GM20000 (cell line): ENCODE measurements at regions not wholly inside any gene's neighbourhood (a gene's known extent, or its start where the extent isn't known, plus 50 kb on each side); places are given as distances from the start of the nearest gene placed in this dataset.

ENCODE experiments used
- DNase-seq: peaks from one replicate; pipeline ENCODE4 v3.0.0; 2012; ENCODE audit warnings: low spot score
- TF ChIP-seq, protein P1 (sequence below): IDR thresholded peaks from 2 replicates; pipeline ENCODE4 v1.5.1; 2012; ENCODE audit warnings: mild to moderate bottlenecking, control low read depth; ENCODE audit errors: extremely low read depth, missing control alignments

DNA sequence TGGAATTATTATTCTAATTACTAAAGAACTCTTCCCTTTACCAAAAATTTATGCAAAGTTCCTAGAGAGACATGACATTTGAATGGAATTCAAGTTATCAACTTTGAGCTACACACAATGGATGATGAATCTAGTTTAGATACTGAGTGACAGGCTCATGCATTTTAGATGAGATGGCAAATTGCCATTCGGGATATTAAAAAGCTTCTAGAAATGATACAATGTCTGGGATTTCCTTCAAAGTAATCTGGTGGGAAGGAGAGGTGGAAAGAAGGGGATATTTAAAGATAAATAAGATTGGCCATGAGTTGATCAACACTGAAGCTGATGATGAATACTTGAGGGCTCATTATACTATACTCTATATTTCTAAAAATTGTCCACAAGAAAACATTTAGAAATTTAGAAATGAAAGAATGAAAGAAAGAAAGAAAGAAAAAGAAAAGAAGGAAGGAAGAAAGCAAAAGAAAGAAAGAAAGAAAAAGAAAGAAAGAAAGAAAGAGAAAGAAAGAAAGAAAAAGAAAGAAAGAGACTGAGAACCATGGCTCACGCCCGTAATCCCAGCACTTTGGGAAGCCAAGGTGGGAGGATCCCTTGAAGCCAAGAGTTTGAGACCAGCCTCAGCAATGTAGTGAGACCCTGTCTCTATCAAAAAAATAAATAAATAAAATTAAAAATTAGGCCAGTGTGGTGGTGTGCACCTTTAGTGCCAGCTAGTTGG, 62.6 kb upstream of the NEDD4L start:
- TF ChIP-seq, protein P1, sequence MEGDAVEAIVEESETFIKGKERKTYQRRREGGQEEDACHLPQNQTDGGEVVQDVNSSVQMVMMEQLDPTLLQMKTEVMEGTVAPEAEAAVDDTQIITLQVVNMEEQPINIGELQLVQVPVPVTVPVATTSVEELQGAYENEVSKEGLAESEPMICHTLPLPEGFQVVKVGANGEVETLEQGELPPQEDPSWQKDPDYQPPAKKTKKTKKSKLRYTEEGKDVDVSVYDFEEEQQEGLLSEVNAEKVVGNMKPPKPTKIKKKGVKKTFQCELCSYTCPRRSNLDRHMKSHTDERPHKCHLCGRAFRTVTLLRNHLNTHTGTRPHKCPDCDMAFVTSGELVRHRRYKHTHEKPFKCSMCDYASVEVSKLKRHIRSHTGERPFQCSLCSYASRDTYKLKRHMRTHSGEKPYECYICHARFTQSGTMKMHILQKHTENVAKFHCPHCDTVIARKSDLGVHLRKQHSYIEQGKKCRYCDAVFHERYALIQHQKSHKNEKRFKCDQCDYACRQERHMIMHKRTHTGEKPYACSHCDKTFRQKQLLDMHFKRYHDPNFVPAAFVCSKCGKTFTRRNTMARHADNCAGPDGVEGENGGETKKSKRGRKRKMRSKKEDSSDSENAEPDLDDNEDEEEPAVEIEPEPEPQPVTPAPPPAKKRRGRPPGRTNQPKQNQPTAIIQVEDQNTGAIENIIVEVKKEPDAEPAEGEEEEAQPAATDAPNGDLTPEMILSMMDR: no peak
- DNase-seq: no peak

DNA sequence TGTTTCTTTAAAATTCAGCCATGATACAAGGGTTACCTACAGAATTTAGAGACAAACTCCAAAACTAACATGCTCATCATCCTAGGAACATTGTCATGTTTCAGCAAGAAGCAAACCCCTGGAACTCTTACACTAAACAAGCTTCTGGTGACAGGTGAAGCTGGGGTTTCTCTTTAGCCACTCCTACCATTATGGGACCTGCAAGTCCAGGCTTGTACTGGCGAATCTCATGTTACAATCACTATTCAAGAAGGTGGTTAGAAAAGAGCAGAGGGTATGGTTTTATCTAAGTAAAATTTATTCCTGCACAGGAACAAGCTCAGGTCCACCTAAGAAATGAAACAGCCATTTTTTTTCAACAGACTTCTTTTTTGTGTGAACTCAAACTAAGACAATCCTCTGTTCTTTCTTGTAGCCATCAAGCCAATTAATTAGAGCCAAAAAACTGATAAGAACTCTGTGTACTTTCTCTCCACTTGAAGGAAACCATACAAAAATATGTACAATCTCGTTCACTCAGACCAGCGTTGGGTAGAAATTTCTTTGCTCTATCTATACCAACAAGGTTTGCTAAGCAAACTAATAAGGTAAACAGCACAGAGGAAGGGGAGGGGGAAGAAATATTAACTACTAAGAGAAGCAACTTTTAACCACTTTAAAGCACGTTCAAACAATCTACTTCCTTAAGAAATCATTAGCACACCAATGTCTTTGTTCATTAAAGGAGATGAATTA, 63.3 kb upstream of the NEDD4L start:
- no peak for DNase-seq
- TF ChIP-seq, protein P1: no peak

DNA sequence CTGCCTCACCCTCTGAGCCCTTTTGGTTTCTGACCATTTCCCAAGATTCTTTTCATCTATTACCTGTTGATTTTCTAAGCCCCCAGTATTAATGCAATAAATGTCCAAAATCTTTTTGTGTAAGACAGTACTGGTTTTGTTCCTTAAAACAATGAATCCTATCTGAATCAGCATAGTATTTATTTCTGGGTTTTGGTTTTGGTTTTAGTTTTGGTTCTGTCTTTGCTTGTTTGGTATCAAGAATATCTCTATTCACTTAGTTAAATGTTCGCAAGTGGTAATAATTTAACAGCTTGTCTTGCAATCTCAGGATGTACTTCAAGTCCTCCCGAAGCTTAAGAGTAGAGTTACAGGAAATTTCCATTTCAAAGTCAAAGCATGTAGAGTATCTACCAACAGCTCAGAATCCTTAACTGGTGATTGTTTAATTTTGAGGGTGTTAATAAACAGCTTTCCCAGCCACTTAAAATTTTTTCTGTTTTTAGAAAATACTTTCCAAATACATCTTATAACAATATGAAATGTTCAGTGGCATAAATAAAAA, 67.7 kb upstream of the NEDD4L start:
- TF ChIP-seq, protein P1: no peak
- no peak for DNase-seq

DNA sequence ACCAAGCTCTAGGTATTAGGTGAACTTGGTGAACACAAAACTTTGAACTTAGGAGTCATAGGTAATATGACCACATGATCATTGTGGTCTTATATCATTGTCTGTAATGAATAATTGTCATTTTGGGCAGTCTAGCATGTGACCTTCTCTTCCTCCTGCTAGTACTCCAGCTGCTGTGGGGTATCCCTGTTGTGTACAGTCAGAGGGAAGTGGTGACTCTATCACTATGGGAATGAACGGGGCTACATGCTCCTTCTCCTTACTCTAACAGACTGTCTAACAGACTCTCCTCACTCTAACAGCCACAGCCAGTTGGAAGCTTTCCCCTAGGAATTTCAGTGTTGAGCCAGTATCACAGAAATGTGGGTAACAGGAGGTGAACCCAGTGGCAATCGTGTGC, 68.2 kb upstream of the NEDD4L start:
- TF ChIP-seq, protein P1: no peak
- no peak for DNase-seq

GRCh38 chr18:57974585-57975265, 69.3 kb upstream of the NEDD4L start:
- TF ChIP-seq, protein P1: no peak
- no peak for DNase-seq

DNA sequence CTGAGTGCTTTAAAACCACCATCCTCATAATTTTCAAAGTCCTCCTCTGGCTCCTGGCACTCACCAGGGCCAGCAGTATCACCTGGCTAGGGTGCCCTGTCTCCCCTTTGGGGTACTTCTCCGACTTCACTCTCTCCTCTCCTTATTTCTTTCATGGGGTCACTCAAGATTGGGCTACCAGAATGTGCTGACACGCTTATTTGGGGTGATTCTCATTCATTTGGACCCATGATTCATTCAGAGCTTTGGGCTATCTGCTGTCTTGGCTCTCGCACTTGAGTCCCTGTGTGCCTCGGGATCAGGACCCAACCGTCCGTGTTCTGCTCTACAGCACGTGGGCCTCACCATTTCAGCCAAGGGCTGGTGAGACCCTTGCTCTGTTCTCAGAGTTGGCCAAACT, 70.1 kb upstream of the NEDD4L start:
- no peak for DNase-seq
- TF ChIP-seq, protein P1: no peak
